Tibial artery (tissue), 4 donors: ENCODE measurements at regions not wholly inside any gene's neighbourhood (a gene's known extent, or its start where the extent isn't known, plus 50 kb on each side); places are given as distances from the start of the nearest gene placed in this dataset.

Experiments used
- DNase-seq, 2 donors: peaks; one replicate each; pipeline ENCODE4 v3.0.0-alpha.2; 2019
- H3K27ac ChIP-seq, 2 donors: fragments of 200-600 bp; sonication (generic) in 1 of 2; 1 replicate in 1 of 2; 2 replicates in 1 of 2; pipeline ENCODE4 v1.5.1; 2018 to 2019; ENCODE audit warnings: mild to moderate bottlenecking in 1 of 2
- H3K27me3 ChIP-seq, 2 donors: fragments of 200-600 bp; sonication (generic) in 1 of 2; one replicate each; pipeline versions ENCODE4 v1.5.1 to v1.6.0; 2016 to 2019
- H3K36me3 ChIP-seq, 3 donors: fragments of 200-600 bp; sonication (generic) in 2 of 3; one replicate each; pipeline ENCODE4 v1.5.1; 2016 to 2019; ENCODE audit warnings: mild to moderate bottlenecking in 2 of 3
- H3K4me1 ChIP-seq, 4 donors: fragments of 200-600 bp; sonication (generic) in 2 of 4; 1 replicate in 3 of 4; 2 replicates in 1 of 4; pipeline ENCODE4 v1.5.1; 2016 to 2019
- H3K4me3 ChIP-seq, 2 donors: fragments of 200-600 bp; sonication (generic) in 1 of 2; 1 replicate in 1 of 2; 2 replicates in 1 of 2; pipeline ENCODE4 v1.5.1; 2018 to 2019; ENCODE audit warnings: mild to moderate bottlenecking in 2 of 2
- H3K9me3 ChIP-seq, 3 donors: fragments of 200-600 bp; sonication (generic) in 1 of 3; one replicate each; pipeline ENCODE4 v1.5.1; 2016 to 2019
- intact Hi-C: fragments of 100-400 bp; cut with DNase I; formaldehyde crosslinking; loops from one replicate; pipeline ENCODE4 v1.15.0; 2023; ENCODE audit warnings: low total_unique reads
- TF ChIP-seq, protein P1 (sequence below), 2 experiments: fragments of 200-600 bp in 1 of 2; fragments of 450-650 bp in 1 of 2; IDR thresholded peaks; one replicate each; pipeline ENCODE4 v1.5.1; 2017 to 2019; ENCODE audit warnings: antibody characterized with exemption in 2 of 2, mild to moderate bottlenecking in 1 of 2, moderate library complexity in 1 of 2

DNA sequence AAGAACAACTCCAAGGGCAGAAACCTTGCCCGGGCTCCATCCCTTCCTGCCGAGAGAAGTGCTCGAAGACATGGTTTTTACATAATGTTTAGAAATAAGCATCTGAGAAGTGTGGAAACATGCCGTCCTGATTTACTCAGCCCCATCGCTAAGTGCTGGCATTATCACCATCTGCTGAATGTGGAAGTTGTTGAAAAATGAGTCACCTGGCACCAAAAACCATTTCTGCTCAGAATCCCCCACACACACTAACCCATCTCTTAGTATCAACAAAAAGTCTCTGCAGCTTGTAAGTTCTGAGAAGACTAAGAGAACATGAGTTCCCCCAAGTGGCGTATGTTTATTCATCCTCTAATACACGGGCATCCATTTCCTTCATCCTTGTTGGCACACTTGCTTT lies 51.0 kb upstream of the ARL8B start:
- Histone ChIP-seq H3K4me3 (no peak overlapping the region), H3K27me3 (peaks cover 0 to 3% of the 10 kb centered on the region in 2 donors), H3K4me1 (peaks cover 0 to 4% (median 0%) of the 10 kb centered on the region in 4 donors), H3K27ac (no peak overlapping the region), H3K36me3 (no peaks in the 10 kb centered on the region), H3K9me3 (no peaks in the 10 kb centered on the region)
- TF ChIP-seq, protein P1, sequence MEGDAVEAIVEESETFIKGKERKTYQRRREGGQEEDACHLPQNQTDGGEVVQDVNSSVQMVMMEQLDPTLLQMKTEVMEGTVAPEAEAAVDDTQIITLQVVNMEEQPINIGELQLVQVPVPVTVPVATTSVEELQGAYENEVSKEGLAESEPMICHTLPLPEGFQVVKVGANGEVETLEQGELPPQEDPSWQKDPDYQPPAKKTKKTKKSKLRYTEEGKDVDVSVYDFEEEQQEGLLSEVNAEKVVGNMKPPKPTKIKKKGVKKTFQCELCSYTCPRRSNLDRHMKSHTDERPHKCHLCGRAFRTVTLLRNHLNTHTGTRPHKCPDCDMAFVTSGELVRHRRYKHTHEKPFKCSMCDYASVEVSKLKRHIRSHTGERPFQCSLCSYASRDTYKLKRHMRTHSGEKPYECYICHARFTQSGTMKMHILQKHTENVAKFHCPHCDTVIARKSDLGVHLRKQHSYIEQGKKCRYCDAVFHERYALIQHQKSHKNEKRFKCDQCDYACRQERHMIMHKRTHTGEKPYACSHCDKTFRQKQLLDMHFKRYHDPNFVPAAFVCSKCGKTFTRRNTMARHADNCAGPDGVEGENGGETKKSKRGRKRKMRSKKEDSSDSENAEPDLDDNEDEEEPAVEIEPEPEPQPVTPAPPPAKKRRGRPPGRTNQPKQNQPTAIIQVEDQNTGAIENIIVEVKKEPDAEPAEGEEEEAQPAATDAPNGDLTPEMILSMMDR (IDR thresholded peaks at IDR 0.05), result no peak
- no peak for DNase-seq
- intact Hi-C loops, result no loop called here

DNA sequence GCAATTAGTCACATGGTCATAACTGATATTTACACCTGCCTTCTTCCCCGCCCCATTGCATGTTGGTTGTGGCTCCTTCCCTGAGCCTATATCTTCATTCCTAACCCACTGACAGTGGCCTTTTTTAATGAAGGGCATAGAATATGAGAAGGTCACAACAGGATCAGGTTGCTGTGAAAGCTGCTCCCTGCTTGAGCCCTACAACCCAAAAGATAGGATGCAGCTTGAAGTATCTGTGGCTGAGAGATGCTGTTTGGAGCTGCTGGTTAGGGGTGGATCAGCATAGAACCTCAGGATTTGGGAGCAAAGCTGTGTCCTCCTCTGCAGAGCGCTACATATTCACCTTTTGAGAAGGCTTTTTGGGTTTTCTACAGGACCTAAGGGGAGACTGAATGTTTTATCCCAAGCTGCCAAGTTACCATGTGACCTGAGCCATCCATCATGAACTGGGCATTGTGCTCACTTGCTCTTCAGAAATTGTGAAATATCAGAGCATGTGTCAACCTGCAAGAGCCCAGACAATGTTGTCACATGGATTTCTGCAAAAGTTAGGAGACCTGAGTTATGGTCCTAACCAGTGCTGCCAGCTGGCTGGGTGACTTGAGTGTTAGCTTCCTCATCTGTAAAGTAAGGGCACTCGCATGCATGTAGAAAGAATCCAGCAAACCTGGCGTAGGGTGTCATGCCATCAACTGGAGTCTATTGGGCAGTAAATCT lies 49.8 kb upstream of the ARL8B start:
- peaks cover 0 to 3% of the 10 kb centered on the region in 2 donors for H3K27me3 ChIP-seq
- intact Hi-C loops, result no loop called here
- no peaks in the 10 kb centered on the region for H3K9me3 ChIP-seq
- DNase-seq, result no peak
- H3K4me1 ChIP-seq, result peaks cover 0 to 4% (median 0%) of the 10 kb centered on the region in 4 donors
- H3K4me3 ChIP-seq, result no peak overlapping the region
- TF ChIP-seq, protein P1 (IDR thresholded peaks at IDR 0.05), result no peak
- no peaks in the 10 kb centered on the region for H3K36me3 ChIP-seq
- H3K27ac ChIP-seq, result no peak overlapping the region
